ENCODE measurements at regions not wholly inside any gene's neighbourhood (a gene's known extent, or its start where the extent isn't known, plus 50 kb on each side); places are given as distances from the start of the nearest gene placed in this dataset.
"Not testable (repeated sequence)": the region's sequence is repeated elsewhere in the genome, so short reads cannot be mapped to it uniquely, and the experiment has no call there.

- no peak for DNase-seq (ENCODE audit: extremely low read depth in 1 of 2, low read depth in 1 of 2)
Measured at GRCh38 chr6:9744119-9744518, 670.8 kb downstream of the TFAP2A start.

- no peak for DNase-seq (ENCODE audit: extremely low read depth in 1 of 2, low read depth in 1 of 2)
Measured at GRCh38 chr6:9732056-9732455, 682.8 kb downstream of the TFAP2A start.

- not testable (repeated sequence) for DNase-seq (ENCODE audit: extremely low read depth in 1 of 2, low read depth in 1 of 2)
Measured at GRCh38 chr6:9725776-9726175, 689.1 kb downstream of the TFAP2A start.

GRCh38 chr6:9717568-9717967 lies 697.3 kb downstream of the TFAP2A start:
- no peak for DNase-seq (ENCODE audit: extremely low read depth in 1 of 2, low read depth in 1 of 2)

- DNase-seq (ENCODE audit: extremely low read depth in 1 of 2, low read depth in 1 of 2) = no peak
Measured at GRCh38 chr6:9711365-9711764, 703.5 kb downstream of the TFAP2A start.

- no peak for DNase-seq (ENCODE audit: extremely low read depth in 1 of 2, low read depth in 1 of 2)
Measured at GRCh38 chr6:9710574-9710973, 704.3 kb downstream of the TFAP2A start.

- no peak for DNase-seq (ENCODE audit: extremely low read depth in 1 of 2, low read depth in 1 of 2)
Measured at GRCh38 chr6:9708600-9708999, 706.3 kb downstream of the TFAP2A start.

- DNase-seq (ENCODE audit: extremely low read depth in 1 of 2, low read depth in 1 of 2) = no peak
Measured at GRCh38 chr6:9704989-9705388, 709.9 kb downstream of the TFAP2A start.

- no peak for DNase-seq (ENCODE audit: extremely low read depth in 1 of 2, low read depth in 1 of 2)
Measured at GRCh38 chr6:9702914-9703313, 712.0 kb downstream of the TFAP2A start.

- DNase-seq (ENCODE audit: extremely low read depth in 1 of 2, low read depth in 1 of 2) = no peak
Measured at GRCh38 chr6:9699888-9700287, 715.0 kb downstream of the TFAP2A start.

GRCh38 chr6:9697263-9697931 lies 717.5 kb downstream of the TFAP2A start:
- DNase-seq (ENCODE audit: extremely low read depth in 1 of 2, low read depth in 1 of 2) = no peak

- no peak for DNase-seq (ENCODE audit: extremely low read depth in 1 of 2, low read depth in 1 of 2)
Measured at GRCh38 chr6:9690388-9690787, 724.5 kb downstream of the TFAP2A start.

GRCh38 chr6:9680727-9681126 lies 734.1 kb downstream of the TFAP2A start:
- DNase-seq (ENCODE audit: extremely low read depth in 1 of 2, low read depth in 1 of 2) = not testable (repeated sequence)

- DNase-seq (ENCODE audit: extremely low read depth in 1 of 2, low read depth in 1 of 2) = no peak
Measured at GRCh38 chr6:9675122-9675521, 739.8 kb downstream of the TFAP2A start.

GRCh38 chr6:9659848-9660247 lies 755.0 kb downstream of the TFAP2A start:
- no peak for DNase-seq (ENCODE audit: extremely low read depth in 1 of 2, low read depth in 1 of 2)

- DNase-seq (ENCODE audit: extremely low read depth in 1 of 2, low read depth in 1 of 2) = no peak
Measured at GRCh38 chr6:9657994-9658393, 756.9 kb downstream of the TFAP2A start.

- DNase-seq (ENCODE audit: extremely low read depth in 1 of 2, low read depth in 1 of 2) = no peak
Measured at GRCh38 chr6:9647599-9647998, 767.3 kb downstream of the TFAP2A start.

- DNase-seq (ENCODE audit: extremely low read depth in 1 of 2, low read depth in 1 of 2) = no peak
Measured at GRCh38 chr6:9647071-9647445, 767.8 kb downstream of the TFAP2A start.

- DNase-seq (ENCODE audit: extremely low read depth in 1 of 2, low read depth in 1 of 2) = no peak
Measured at GRCh38 chr6:9646342-9647070, 768.4 kb downstream of the TFAP2A start.

GRCh38 chr6:9638861-9639260 lies 776.0 kb downstream of the TFAP2A start:
- DNase-seq (ENCODE audit: extremely low read depth in 1 of 2, low read depth in 1 of 2) = no peak

- DNase-seq (ENCODE audit: extremely low read depth in 1 of 2, low read depth in 1 of 2) = no peak
Measured at GRCh38 chr6:9634776-9635175, 780.1 kb downstream of the TFAP2A start.

- no peak for DNase-seq (ENCODE audit: extremely low read depth in 1 of 2, low read depth in 1 of 2)
Measured at GRCh38 chr6:9632026-9632425, 782.8 kb downstream of the TFAP2A start.

- DNase-seq (ENCODE audit: extremely low read depth in 1 of 2, low read depth in 1 of 2) = no peak
Measured at GRCh38 chr6:9628819-9629218, 786.1 kb downstream of the TFAP2A start.
